ENCODE measurements at regions not wholly inside any gene's neighbourhood (a gene's known extent, or its start where the extent isn't known, plus 50 kb on each side); places are given as distances from the start of the nearest gene placed in this dataset.

- in situ Hi-C loops (cut with HindIII; ENCODE audit: low pct_ligation_motif_present, low pct_unique_long_range_greater_than_20kb, low sequenced_read_pairs): no loop called here
- DNase-seq: peak; percentile 55
Measured at GRCh38 chr1:112172294-112172882, 182.9 kb upstream of the KCND3 start.

- in situ Hi-C loops (cut with HindIII; ENCODE audit: low pct_ligation_motif_present, low pct_unique_long_range_greater_than_20kb, low sequenced_read_pairs): no loop called here
- no peak for DNase-seq
Measured at GRCh38 chr1:112177314-112177713, 187.8 kb upstream of the KCND3 start.

- no peak for DNase-seq
- in situ Hi-C loops (cut with HindIII; ENCODE audit: low pct_ligation_motif_present, low pct_unique_long_range_greater_than_20kb, low sequenced_read_pairs): no loop called here
Measured at GRCh38 chr1:112188611-112189010, 199.1 kb upstream of the KCND3 start.

- no peak for DNase-seq
- in situ Hi-C loops (cut with HindIII; ENCODE audit: low pct_ligation_motif_present, low pct_unique_long_range_greater_than_20kb, low sequenced_read_pairs): no loop called here
Measured at GRCh38 chr1:112196008-112196588, 199.9 kb upstream of the CTTNBP2NL start.

- in situ Hi-C loops (cut with HindIII; ENCODE audit: low pct_ligation_motif_present, low pct_unique_long_range_greater_than_20kb, low sequenced_read_pairs): no loop called here
- DNase-seq: no peak
Measured at GRCh38 chr1:112196731-112197130, 199.3 kb upstream of the CTTNBP2NL start.

GRCh38 chr1:112209493-112209892 lies 186.5 kb upstream of the CTTNBP2NL start:
- in situ Hi-C loops (cut with HindIII; ENCODE audit: low pct_ligation_motif_present, low pct_unique_long_range_greater_than_20kb, low sequenced_read_pairs): no loop called here
- no peak for DNase-seq

- no peak for DNase-seq
Measured at GRCh38 chr1:112219267-112219666, 176.7 kb upstream of the CTTNBP2NL start.

GRCh38 chr1:112230232-112230631 lies 165.8 kb upstream of the CTTNBP2NL start:
- in situ Hi-C loops (cut with HindIII; ENCODE audit: low pct_ligation_motif_present, low pct_unique_long_range_greater_than_20kb, low sequenced_read_pairs): no loop called here
- no peak for DNase-seq

More at GRCh38 chr1:112219267-112219666, 176.7 kb upstream of the CTTNBP2NL start:
- in situ Hi-C loops (cut with HindIII; ENCODE audit: low pct_ligation_motif_present, low pct_unique_long_range_greater_than_20kb, low sequenced_read_pairs): no loop called here

- no peak for DNase-seq
- in situ Hi-C loops (cut with HindIII; ENCODE audit: low pct_ligation_motif_present, low pct_unique_long_range_greater_than_20kb, low sequenced_read_pairs): no loop called here
Measured at GRCh38 chr1:112231331-112231730, 164.7 kb upstream of the CTTNBP2NL start.

GRCh38 chr1:112232848-112233247 lies 163.2 kb upstream of the CTTNBP2NL start:
- in situ Hi-C loops (cut with HindIII; ENCODE audit: low pct_ligation_motif_present, low pct_unique_long_range_greater_than_20kb, low sequenced_read_pairs): no loop called here
- DNase-seq: no peak

- DNase-seq: no peak
- in situ Hi-C loops (cut with HindIII; ENCODE audit: low pct_ligation_motif_present, low pct_unique_long_range_greater_than_20kb, low sequenced_read_pairs): no loop called here
Measured at GRCh38 chr1:112234710-112235109, 161.3 kb upstream of the CTTNBP2NL start.

GRCh38 chr1:112237983-112238545 lies 157.9 kb upstream of the CTTNBP2NL start:
- DNase-seq: no peak
- in situ Hi-C loops (cut with HindIII; ENCODE audit: low pct_ligation_motif_present, low pct_unique_long_range_greater_than_20kb, low sequenced_read_pairs): no loop called here

GRCh38 chr1:112239683-112240330 lies 156.2 kb upstream of the CTTNBP2NL start:
- in situ Hi-C loops (cut with HindIII; ENCODE audit: low pct_ligation_motif_present, low pct_unique_long_range_greater_than_20kb, low sequenced_read_pairs): no loop called here
- DNase-seq: no peak

- no peak for DNase-seq
- in situ Hi-C loops (cut with HindIII; ENCODE audit: low pct_ligation_motif_present, low pct_unique_long_range_greater_than_20kb, low sequenced_read_pairs): no loop called here
Measured at GRCh38 chr1:112242470-112242869, 153.5 kb upstream of the CTTNBP2NL start.

- in situ Hi-C loops (cut with HindIII; ENCODE audit: low pct_ligation_motif_present, low pct_unique_long_range_greater_than_20kb, low sequenced_read_pairs): no loop called here
- no peak for DNase-seq
Measured at GRCh38 chr1:112244131-112244530, 151.9 kb upstream of the CTTNBP2NL start.

GRCh38 chr1:112245114-112245513 lies 150.9 kb upstream of the CTTNBP2NL start:
- no peak for DNase-seq
- in situ Hi-C loops (cut with HindIII; ENCODE audit: low pct_ligation_motif_present, low pct_unique_long_range_greater_than_20kb, low sequenced_read_pairs): no loop called here

- no peak for DNase-seq
- in situ Hi-C loops (cut with HindIII; ENCODE audit: low pct_ligation_motif_present, low pct_unique_long_range_greater_than_20kb, low sequenced_read_pairs): no loop called here
Measured at GRCh38 chr1:112247036-112247597, 148.9 kb upstream of the CTTNBP2NL start.

GRCh38 chr1:112247961-112248360 lies 148.1 kb upstream of the CTTNBP2NL start:
- DNase-seq: no peak
- in situ Hi-C loops (cut with HindIII; ENCODE audit: low pct_ligation_motif_present, low pct_unique_long_range_greater_than_20kb, low sequenced_read_pairs): no loop called here

- in situ Hi-C loops (cut with HindIII; ENCODE audit: low pct_ligation_motif_present, low pct_unique_long_range_greater_than_20kb, low sequenced_read_pairs): no loop called here
- DNase-seq: no peak
Measured at GRCh38 chr1:112250892-112251291, 145.1 kb upstream of the CTTNBP2NL start.

Data from ACHN (cell line).